GM12865 (cell line): ENCODE measurements at regions not wholly inside any gene's neighbourhood (a gene's known extent, or its start where the extent isn't known, plus 50 kb on each side); places are given as distances from the start of the nearest gene placed in this dataset.

ENCODE experiments used
- DNase-seq: peaks from one replicate; pipeline ENCODE4 v3.0.0; 2010; ENCODE audit warnings: low read depth
- H3K4me3 ChIP-seq: 2 replicates; pipeline ENCODE4 v1.5.1; 2011; ENCODE audit warnings: mild to moderate bottlenecking, low read depth, low read length, control low read depth
- TF ChIP-seq, protein P1 (sequence below): IDR thresholded peaks from 2 replicates; pipeline ENCODE4 v1.5.1; 2011; ENCODE audit warnings: low read length, control low read depth, low read depth, inconsistent platforms; ENCODE audit not compliant: insufficient read depth; ENCODE audit errors: missing control alignments

DNA sequence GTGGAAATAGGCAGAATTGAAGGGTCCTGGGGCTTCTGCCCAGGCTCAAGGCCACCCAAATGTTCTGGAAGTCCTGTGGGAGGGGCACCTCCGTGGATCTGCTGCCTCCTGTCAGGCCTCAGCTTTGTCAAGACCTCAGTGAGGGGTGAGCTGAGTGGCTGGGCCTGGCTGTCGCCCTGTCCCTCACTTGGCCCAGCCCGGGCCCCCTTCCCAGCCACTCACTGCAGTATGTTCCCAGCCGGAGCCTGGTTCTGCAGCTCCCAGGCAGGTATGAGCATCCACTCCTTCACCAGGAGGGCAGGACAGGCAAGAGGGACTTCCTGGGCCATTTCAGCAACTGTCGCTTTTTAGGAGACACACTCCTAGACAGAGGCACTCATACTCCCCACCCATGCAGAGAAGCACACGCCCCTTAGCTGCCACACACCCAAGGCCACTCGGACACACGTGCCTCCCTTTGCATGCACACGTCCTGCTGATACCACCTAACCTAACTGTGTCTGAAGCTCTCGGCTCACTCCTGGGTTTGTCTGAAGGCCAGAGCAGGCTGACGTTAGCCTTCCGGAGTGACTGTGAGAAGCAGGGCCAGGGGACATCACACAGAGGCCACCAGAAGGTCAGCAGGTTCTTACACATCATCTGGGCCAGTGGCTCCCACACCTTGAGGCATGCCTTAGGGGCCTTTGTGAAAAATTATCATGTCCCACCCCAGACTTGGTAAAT lies 72.2 kb upstream of the COL13A1 start:
- TF ChIP-seq, protein P1, sequence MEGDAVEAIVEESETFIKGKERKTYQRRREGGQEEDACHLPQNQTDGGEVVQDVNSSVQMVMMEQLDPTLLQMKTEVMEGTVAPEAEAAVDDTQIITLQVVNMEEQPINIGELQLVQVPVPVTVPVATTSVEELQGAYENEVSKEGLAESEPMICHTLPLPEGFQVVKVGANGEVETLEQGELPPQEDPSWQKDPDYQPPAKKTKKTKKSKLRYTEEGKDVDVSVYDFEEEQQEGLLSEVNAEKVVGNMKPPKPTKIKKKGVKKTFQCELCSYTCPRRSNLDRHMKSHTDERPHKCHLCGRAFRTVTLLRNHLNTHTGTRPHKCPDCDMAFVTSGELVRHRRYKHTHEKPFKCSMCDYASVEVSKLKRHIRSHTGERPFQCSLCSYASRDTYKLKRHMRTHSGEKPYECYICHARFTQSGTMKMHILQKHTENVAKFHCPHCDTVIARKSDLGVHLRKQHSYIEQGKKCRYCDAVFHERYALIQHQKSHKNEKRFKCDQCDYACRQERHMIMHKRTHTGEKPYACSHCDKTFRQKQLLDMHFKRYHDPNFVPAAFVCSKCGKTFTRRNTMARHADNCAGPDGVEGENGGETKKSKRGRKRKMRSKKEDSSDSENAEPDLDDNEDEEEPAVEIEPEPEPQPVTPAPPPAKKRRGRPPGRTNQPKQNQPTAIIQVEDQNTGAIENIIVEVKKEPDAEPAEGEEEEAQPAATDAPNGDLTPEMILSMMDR, result no peak
- no peak for DNase-seq
- H3K4me3 ChIP-seq, result no peak overlapping the region

- no peak overlapping the region for H3K4me3 ChIP-seq
- no peak for DNase-seq
- TF ChIP-seq, protein P1, result no peak
These were observed 71.2 kb upstream of the COL13A1 start for GRCh38 chr10:69730251-69731156.

GRCh38 chr10:69731184-69731583 lies 70.5 kb upstream of the COL13A1 start:
- no peak for DNase-seq
- TF ChIP-seq, protein P1, result no peak
- no peak overlapping the region for H3K4me3 ChIP-seq

DNA sequence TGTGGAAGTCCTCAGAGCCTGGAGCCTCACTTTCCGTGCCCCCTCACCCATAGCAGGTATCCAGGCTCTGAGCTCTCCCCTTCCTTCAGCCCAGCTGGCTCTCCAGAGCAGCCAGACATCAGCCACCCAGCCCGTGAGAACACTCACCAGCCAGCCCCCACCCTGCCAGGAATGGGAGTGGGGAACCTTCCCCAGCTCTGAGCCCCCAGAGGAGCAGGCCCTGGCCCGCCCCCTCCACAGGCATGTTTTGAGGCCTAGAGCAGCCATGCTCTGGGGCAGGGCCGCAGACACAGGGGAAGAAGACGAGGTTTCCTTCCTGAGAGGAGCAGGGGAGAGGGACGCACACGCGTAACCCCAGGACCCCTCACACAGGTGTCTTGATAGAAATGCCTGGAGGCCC lies 70.0 kb upstream of the COL13A1 start:
- TF ChIP-seq, protein P1, result no peak
- no peak overlapping the region for H3K4me3 ChIP-seq
- no peak for DNase-seq

DNA sequence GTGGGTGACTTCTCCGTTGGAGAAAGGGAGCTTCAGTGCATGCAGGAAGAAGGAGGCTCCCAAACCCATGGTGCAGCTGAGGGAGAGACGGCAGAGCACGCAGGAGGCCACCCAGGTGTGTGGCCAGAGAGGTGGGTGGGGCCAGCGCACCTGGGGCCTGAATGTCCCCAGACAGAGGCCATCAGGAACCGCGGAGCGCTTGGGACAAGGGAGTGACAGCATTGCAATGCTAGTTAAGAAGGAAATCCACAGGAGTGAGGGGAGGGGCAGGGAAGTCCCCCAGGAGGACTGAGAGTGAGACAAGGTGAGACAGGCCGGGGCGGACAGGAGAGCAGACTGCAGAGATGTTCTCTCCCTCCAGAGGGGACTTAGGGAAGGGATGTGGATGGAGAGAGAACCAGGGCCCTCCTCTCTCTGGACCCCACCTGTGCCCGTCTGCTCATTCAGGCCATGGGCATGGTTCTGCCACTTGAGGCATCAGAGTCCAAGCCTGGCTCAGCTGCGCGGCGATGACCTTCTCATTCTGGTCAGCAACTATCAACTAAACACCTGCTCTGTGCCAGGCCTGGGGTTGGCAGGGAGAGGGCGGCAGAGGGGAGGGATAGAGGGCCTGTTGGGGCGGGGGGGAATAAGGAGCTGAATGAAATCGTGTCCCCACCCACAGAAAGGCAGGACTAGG lies 69.4 kb upstream of the COL13A1 start:
- DNase-seq, result no peak
- TF ChIP-seq, protein P1, result no peak
- no peak overlapping the region for H3K4me3 ChIP-seq

GRCh38 chr10:69732826-69733150 lies 68.9 kb upstream of the COL13A1 start:
- no peak overlapping the region for H3K4me3 ChIP-seq
- no peak for DNase-seq
- TF ChIP-seq, protein P1, result no peak
